ENCODE measurements at regions not wholly inside any gene's neighbourhood (a gene's known extent, or its start where the extent isn't known, plus 50 kb on each side); places are given as distances from the start of the nearest gene placed in this dataset.
"Not testable (repeated sequence)": the region's sequence is repeated elsewhere in the genome, so short reads cannot be mapped to it uniquely, and the experiment has no call there.

GRCh38 chr1:100597061-100597741 lies 59.3 kb downstream of the GPR88 start:
- Histone ChIP-seq H3K36me3 (replicated peaks) (no peaks in the 10 kb centered on the region), H3K27me3 (ENCODE audit: low read depth) (no peaks in the 10 kb centered on the region), H3K9me3 (no peaks in the 10 kb centered on the region), H3K4me3 (no peak overlapping the region), H3K4me1 (no peaks in the 10 kb centered on the region)
- DNase-seq (ENCODE audit: low spot score in 2 of 2), result no peak
- in situ Hi-C loops (cut with MboI; ENCODE audit: low sequenced_read_pairs), result no loop called here

DNA sequence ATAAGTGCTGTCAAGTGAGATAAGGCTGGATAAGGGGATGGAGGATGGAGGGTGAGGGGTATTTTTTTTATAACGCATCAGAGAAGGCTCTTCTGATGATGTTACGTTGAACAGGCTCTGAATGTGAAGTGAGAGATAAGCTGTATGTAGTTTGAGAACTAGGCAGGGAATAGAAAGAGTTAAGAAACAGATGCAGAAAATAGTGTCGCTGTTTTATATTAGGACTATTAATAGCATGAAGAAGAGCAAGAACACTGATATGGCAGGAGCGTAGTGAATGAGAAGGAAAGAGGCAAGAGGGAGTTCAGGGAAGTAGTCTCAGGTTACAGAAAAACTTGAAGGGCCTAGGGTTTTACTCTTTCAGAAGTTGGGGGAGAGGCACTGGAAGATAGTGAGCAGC lies 59.8 kb downstream of the GPR88 start:
- no peaks in the 10 kb centered on the region for H3K9me3 ChIP-seq

GRCh38 chr1:100600377-100600776 lies 62.4 kb downstream of the GPR88 start:
- H3K9me3 ChIP-seq; DNase-seq (ENCODE audit: low spot score in 2 of 2); in situ Hi-C loops (cut with MboI; ENCODE audit: low sequenced_read_pairs); H3K4me1 ChIP-seq; H3K27me3 ChIP-seq (ENCODE audit: low read depth); H3K36me3 ChIP-seq (replicated peaks); H3K4me3 ChIP-seq: not testable (repeated sequence)

More for the DNA sequence above, 59.8 kb downstream of the GPR88 start:
- Histone ChIP-seq H3K36me3 (replicated peaks) (no peaks in the 10 kb centered on the region), H3K4me3 (no peak overlapping the region), H3K27me3 (ENCODE audit: low read depth) (no peaks in the 10 kb centered on the region), H3K4me1 (no peaks in the 10 kb centered on the region)
- in situ Hi-C loops (cut with MboI; ENCODE audit: low sequenced_read_pairs), result no loop called here
- DNase-seq (ENCODE audit: low spot score in 2 of 2), result no peak

- H3K36me3 ChIP-seq (replicated peaks); H3K4me3 ChIP-seq; H3K4me1 ChIP-seq; H3K27me3 ChIP-seq (ENCODE audit: low read depth); in situ Hi-C loops (cut with MboI; ENCODE audit: low sequenced_read_pairs); H3K9me3 ChIP-seq; DNase-seq (ENCODE audit: low spot score in 2 of 2): not testable (repeated sequence)
Measured at GRCh38 chr1:100602028-100602427, 64.1 kb downstream of the GPR88 start.

DNA sequence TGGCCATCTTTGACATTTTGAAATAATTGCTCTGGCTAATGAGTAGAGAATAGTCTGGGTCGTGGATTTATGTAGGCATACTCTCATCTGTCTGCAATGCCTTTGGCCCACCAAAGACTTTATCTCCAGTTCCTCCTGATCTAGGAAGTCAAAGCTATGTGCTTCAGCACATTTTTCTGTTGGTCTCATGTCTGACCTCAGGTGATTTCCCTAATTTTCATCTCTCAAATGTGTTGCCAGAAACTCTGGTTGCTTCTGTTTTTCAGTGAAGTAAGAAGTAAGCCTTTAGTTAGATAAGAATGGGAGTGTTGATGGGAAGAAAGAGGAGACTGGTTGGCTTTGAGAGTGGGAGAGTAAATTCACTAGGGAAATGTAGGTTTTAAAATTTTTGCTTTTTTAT lies 66.4 kb downstream of the GPR88 start:
- Histone ChIP-seq H3K36me3 (replicated peaks) (no peaks in the 10 kb centered on the region), H3K4me3 (no peak overlapping the region), H3K27me3 (ENCODE audit: low read depth) (no peaks in the 10 kb centered on the region), H3K4me1 (peaks cover 8% of the 10 kb centered on the region), H3K9me3 (0 out of 2 replicates have a peak, but pooled peaks cover 2% of the 10 kb centered on the region)
- DNase-seq (ENCODE audit: low spot score in 2 of 2), result no peak
- in situ Hi-C loops (cut with MboI; ENCODE audit: low sequenced_read_pairs), result no loop called here

GRCh38 chr1:100606438-100606837 lies 68.5 kb downstream of the GPR88 start:
- peaks cover 8% of the 10 kb centered on the region for H3K4me1 ChIP-seq
- DNase-seq (ENCODE audit: low spot score in 2 of 2), result peak; percentile 52 to 58
- in situ Hi-C loops (cut with MboI; ENCODE audit: low sequenced_read_pairs), result no loop called here
- H3K4me3 ChIP-seq, result no peak overlapping the region
- 0 out of 2 replicates have a peak, but pooled peaks cover 2% of the 10 kb centered on the region for H3K9me3 ChIP-seq
- no peaks in the 10 kb centered on the region for H3K36me3 ChIP-seq (replicated peaks)
- no peaks in the 10 kb centered on the region for H3K27me3 ChIP-seq (ENCODE audit: low read depth)

DNA sequence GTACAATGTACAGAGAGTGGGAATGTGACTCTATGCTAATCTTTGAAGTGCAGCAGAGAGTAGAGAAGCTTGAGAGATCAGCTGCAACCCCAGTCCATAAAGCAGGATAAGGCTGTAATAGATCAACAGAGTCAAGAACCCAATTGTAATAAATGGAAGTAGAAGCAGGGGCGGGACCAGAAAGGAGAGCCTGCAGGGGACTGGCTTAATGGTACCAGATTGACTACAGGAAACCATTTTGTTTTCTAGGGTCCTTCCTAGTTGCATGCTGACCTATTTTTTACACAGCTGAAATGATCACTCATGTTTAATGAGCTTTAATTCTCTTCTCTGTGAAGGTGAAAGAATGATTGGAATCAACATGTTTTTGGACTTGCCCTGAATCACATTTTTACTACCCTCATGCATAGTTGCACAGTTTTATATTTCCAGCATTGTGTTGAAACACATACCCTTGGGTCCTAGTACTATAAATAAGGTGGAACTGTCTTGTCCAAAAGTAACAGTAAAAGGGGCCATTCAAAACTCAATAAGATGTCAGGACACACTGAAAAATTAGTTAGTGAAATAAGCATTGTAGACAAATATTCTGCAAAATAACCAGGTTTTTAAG lies 69.8 kb downstream of the GPR88 start:
- Histone ChIP-seq H3K4me1 (peaks cover 8% of the 10 kb centered on the region), H3K9me3 (0 out of 2 replicates have a peak, but pooled peaks cover 2% of the 10 kb centered on the region), H3K36me3 (replicated peaks) (no peaks in the 10 kb centered on the region), H3K27me3 (ENCODE audit: low read depth) (no peaks in the 10 kb centered on the region), H3K4me3 (no peak overlapping the region)
- in situ Hi-C loops (cut with MboI; ENCODE audit: low sequenced_read_pairs), result no loop called here
- DNase-seq (ENCODE audit: low spot score in 2 of 2), result peak in 1 of 2 experiments; percentile 11

DNA sequence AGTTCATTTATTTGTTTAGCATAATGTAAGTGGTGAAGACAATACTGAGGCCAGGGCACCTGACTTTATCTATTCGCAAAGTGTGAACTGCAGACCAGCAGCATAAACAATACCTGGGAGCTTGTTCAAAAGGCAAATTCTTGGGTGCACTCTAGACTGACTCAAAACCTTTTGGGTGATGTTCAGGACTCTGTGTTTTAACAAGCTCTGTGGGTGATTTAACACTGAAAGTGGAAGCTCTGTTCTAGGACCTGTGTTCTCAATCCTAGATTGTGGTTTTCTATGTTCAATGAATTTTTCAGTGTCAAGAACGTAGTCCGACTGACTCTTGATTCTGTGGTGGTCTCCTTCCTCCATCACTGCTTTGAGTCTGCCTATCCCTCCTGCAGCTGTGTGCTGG lies 71.9 kb downstream of the GPR88 start:
- Histone ChIP-seq H3K4me1 (peaks cover 8% of the 10 kb centered on the region), H3K27me3 (ENCODE audit: low read depth) (no peaks in the 10 kb centered on the region), H3K9me3 (no peaks in the 10 kb centered on the region), H3K36me3 (replicated peaks) (no peaks in the 10 kb centered on the region), H3K4me3 (no peak overlapping the region)
- in situ Hi-C loops (cut with MboI; ENCODE audit: low sequenced_read_pairs), result loop anchor here (10.0 kb wide), 1 partner anchor 255 kb away; no protein-coding TSS in a partner anchor
- DNase-seq (ENCODE audit: low spot score in 2 of 2), result no peak

DNA sequence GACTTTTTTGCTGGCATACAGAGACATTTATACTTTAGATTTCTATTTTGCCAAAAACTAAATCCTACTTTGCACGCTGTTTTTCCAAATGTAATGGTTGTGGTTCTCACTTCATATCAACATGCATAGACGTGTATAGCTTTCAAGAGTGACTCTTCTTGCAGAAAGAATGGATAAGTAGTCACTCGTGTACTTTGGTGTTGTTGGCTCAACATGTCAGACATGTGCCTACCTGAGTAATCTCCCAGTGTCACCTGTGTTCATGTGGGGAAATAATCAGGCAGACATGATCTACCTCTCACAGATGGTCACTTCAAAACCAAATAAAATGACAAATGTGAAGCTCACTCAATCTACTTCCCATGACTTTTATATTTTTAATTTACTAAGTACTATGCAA lies 73.1 kb downstream of the GPR88 start:
- no peaks in the 10 kb centered on the region for H3K36me3 ChIP-seq (replicated peaks)
- H3K27me3 ChIP-seq (ENCODE audit: low read depth), result no peaks in the 10 kb centered on the region
- in situ Hi-C loops (cut with MboI; ENCODE audit: low sequenced_read_pairs), result loop anchor here (10.0 kb wide), 1 partner anchor 254 kb away; no protein-coding TSS in a partner anchor
- peaks cover 8% of the 10 kb centered on the region for H3K4me1 ChIP-seq
- H3K9me3 ChIP-seq, result no peaks in the 10 kb centered on the region
- H3K4me3 ChIP-seq, result no peak overlapping the region
- no peak for DNase-seq (ENCODE audit: low spot score in 2 of 2)

DNA sequence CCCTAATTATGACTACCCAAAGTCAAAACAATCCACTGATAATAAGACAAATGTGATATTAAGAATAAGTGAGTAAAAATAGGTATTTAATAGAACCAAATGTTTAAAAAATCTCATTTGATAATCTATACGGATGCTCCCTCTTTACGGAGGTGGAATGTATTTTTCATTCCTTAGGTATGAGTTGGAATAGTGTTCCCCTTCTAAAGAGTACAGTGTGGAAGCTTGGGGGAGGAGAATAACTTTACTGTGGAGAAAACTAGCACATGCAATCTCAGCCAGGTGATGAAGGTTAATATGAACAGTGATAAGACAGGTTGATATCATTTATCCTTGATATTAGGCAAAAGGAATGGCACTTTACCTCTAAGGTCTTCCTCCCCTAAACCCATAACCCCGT lies 74.6 kb downstream of the GPR88 start:
- Histone ChIP-seq H3K4me1 (no peaks in the 10 kb centered on the region; the same call in 1 of the 2 replicates), H3K36me3 (replicated peaks) (no peaks in the 10 kb centered on the region), H3K27me3 (ENCODE audit: low read depth) (no peaks in the 10 kb centered on the region), H3K4me3 (no peak overlapping the region), H3K9me3 (no peaks in the 10 kb centered on the region)
- in situ Hi-C loops (cut with MboI; ENCODE audit: low sequenced_read_pairs), result loop anchor here (10.0 kb wide), 1 partner anchor 252 kb away; no protein-coding TSS in a partner anchor
- DNase-seq (ENCODE audit: low spot score in 2 of 2), result no peak

- no peaks in the 10 kb centered on the region for H3K36me3 ChIP-seq (replicated peaks)
- H3K4me1 ChIP-seq, result no peaks in the 10 kb centered on the region
- in situ Hi-C loops (cut with MboI; ENCODE audit: low sequenced_read_pairs), result loop anchor here (10.0 kb wide), 1 partner anchor 251 kb away; no protein-coding TSS in a partner anchor
- H3K27me3 ChIP-seq (ENCODE audit: low read depth), result no peaks in the 10 kb centered on the region
- DNase-seq (ENCODE audit: low spot score in 2 of 2), result no peak
- H3K4me3 ChIP-seq, result no peak overlapping the region
- no peaks in the 10 kb centered on the region for H3K9me3 ChIP-seq
Measured at GRCh38 chr1:100613817-100614559, 76.0 kb downstream of the GPR88 start.

- Histone ChIP-seq H3K36me3 (replicated peaks) (no peaks in the 10 kb centered on the region), H3K9me3 (no peaks in the 10 kb centered on the region), H3K4me3 (no peak overlapping the region), H3K4me1 (no peaks in the 10 kb centered on the region), H3K27me3 (ENCODE audit: low read depth) (no peaks in the 10 kb centered on the region)
- in situ Hi-C loops (cut with MboI; ENCODE audit: low sequenced_read_pairs), result loop anchor here (10.0 kb wide), 1 partner anchor 250 kb away; no protein-coding TSS in a partner anchor
- no peak for DNase-seq (ENCODE audit: low spot score in 2 of 2)
Measured at GRCh38 chr1:100614570-100614969, 76.6 kb downstream of the GPR88 start.

GRCh38 chr1:100615686-100616085 lies 77.7 kb downstream of the GPR88 start:
- H3K36me3 ChIP-seq (replicated peaks), result no peaks in the 10 kb centered on the region
- in situ Hi-C loops (cut with MboI; ENCODE audit: low sequenced_read_pairs), result loop anchor here (10.0 kb wide), 1 partner anchor 249 kb away; no protein-coding TSS in a partner anchor
- H3K9me3 ChIP-seq, result no peaks in the 10 kb centered on the region
- no peaks in the 10 kb centered on the region for H3K4me1 ChIP-seq
- DNase-seq (ENCODE audit: low spot score in 2 of 2), result no peak
- no peak overlapping the region for H3K4me3 ChIP-seq
- no peaks in the 10 kb centered on the region for H3K27me3 ChIP-seq (ENCODE audit: low read depth)

All from HAP-1 (cell line).